ENCODE measurements at regions not wholly inside any gene's neighbourhood (a gene's known extent, or its start where the extent isn't known, plus 50 kb on each side); places are given as distances from the start of the nearest gene placed in this dataset.

GRCh38 chr5:167812871-167813270, 478.6 kb upstream of the WWC1 start:
- no peaks in the 10 kb centered on the region for H3K36me3 ChIP-seq
- H3K27me3 ChIP-seq: no peaks in the 10 kb centered on the region
- no peak for TF ChIP-seq CTCF (IDR thresholded peaks at IDR 0.05; ENCODE audit: low read depth, low read length)
- H3K9me3 ChIP-seq: no peaks in the 10 kb centered on the region
- H3K4me1 ChIP-seq: no peaks in the 10 kb centered on the region
- DNase-seq: no peak
- H3K4me3 ChIP-seq (ENCODE audit: low read depth, low read length): no peak overlapping the region

- no peaks in the 10 kb centered on the region for H3K4me1 ChIP-seq
- TF ChIP-seq CTCF (IDR thresholded peaks at IDR 0.05; ENCODE audit: low read depth, low read length): no peak
- H3K9me3 ChIP-seq: no peaks in the 10 kb centered on the region
- no peak overlapping the region for H3K4me3 ChIP-seq (ENCODE audit: low read depth, low read length)
- H3K36me3 ChIP-seq: no peaks in the 10 kb centered on the region
- no peaks in the 10 kb centered on the region for H3K27me3 ChIP-seq
- no peak for DNase-seq
Observed at GRCh38 chr5:167813389-167813788, 478.1 kb upstream of the WWC1 start.

GRCh38 chr5:167814040-167814439, 477.4 kb upstream of the WWC1 start:
- H3K36me3 ChIP-seq: no peaks in the 10 kb centered on the region
- H3K4me1 ChIP-seq: no peaks in the 10 kb centered on the region
- H3K4me3 ChIP-seq (ENCODE audit: low read depth, low read length): no peak overlapping the region
- TF ChIP-seq CTCF (IDR thresholded peaks at IDR 0.05; ENCODE audit: low read depth, low read length): no peak
- DNase-seq: no peak
- no peaks in the 10 kb centered on the region for H3K27me3 ChIP-seq
- no peaks in the 10 kb centered on the region for H3K9me3 ChIP-seq

- no peaks in the 10 kb centered on the region for H3K9me3 ChIP-seq
- no peaks in the 10 kb centered on the region for H3K36me3 ChIP-seq
- H3K27me3 ChIP-seq: no peaks in the 10 kb centered on the region
- DNase-seq: no peak
- TF ChIP-seq CTCF (IDR thresholded peaks at IDR 0.05; ENCODE audit: low read depth, low read length): no peak
- H3K4me3 ChIP-seq (ENCODE audit: low read depth, low read length): no peak overlapping the region
- no peaks in the 10 kb centered on the region for H3K4me1 ChIP-seq
Observed at GRCh38 chr5:167814828-167815227, 476.6 kb upstream of the WWC1 start.

GRCh38 chr5:167816354-167816753, 475.1 kb upstream of the WWC1 start:
- no peaks in the 10 kb centered on the region for H3K27me3 ChIP-seq
- no peaks in the 10 kb centered on the region for H3K9me3 ChIP-seq
- H3K4me1 ChIP-seq: no peaks in the 10 kb centered on the region
- H3K36me3 ChIP-seq: no peaks in the 10 kb centered on the region
- no peak overlapping the region for H3K4me3 ChIP-seq (ENCODE audit: low read depth, low read length)
- TF ChIP-seq CTCF (IDR thresholded peaks at IDR 0.05; ENCODE audit: low read depth, low read length): no peak
- DNase-seq: no peak

GRCh38 chr5:167816864-167817263, 474.6 kb upstream of the WWC1 start:
- Histone ChIP-seq H3K4me3 (ENCODE audit: low read depth, low read length) (no peak overlapping the region), H3K36me3 (no peaks in the 10 kb centered on the region), H3K4me1 (no peaks in the 10 kb centered on the region), H3K27me3 (no peaks in the 10 kb centered on the region), H3K9me3 (no peaks in the 10 kb centered on the region)
- no peak for DNase-seq
- no peak for TF ChIP-seq CTCF (IDR thresholded peaks at IDR 0.05; ENCODE audit: low read depth, low read length)

Data from BE2C (cell line).